ENCODE measurements at regions not wholly inside any gene's neighbourhood (a gene's known extent, or its start where the extent isn't known, plus 50 kb on each side); places are given as distances from the start of the nearest gene placed in this dataset.

GRCh38 chr12:116481726-116482125 lies 77.5 kb upstream of the MAP1LC3B2 start:
- DNase-seq (ENCODE audit: low spot score): no peak
- TF ChIP-seq, protein P1, sequence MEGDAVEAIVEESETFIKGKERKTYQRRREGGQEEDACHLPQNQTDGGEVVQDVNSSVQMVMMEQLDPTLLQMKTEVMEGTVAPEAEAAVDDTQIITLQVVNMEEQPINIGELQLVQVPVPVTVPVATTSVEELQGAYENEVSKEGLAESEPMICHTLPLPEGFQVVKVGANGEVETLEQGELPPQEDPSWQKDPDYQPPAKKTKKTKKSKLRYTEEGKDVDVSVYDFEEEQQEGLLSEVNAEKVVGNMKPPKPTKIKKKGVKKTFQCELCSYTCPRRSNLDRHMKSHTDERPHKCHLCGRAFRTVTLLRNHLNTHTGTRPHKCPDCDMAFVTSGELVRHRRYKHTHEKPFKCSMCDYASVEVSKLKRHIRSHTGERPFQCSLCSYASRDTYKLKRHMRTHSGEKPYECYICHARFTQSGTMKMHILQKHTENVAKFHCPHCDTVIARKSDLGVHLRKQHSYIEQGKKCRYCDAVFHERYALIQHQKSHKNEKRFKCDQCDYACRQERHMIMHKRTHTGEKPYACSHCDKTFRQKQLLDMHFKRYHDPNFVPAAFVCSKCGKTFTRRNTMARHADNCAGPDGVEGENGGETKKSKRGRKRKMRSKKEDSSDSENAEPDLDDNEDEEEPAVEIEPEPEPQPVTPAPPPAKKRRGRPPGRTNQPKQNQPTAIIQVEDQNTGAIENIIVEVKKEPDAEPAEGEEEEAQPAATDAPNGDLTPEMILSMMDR (IDR thresholded peaks at IDR 0.05; ENCODE audit: extremely low read depth, missing control alignments): no peak

DNA sequence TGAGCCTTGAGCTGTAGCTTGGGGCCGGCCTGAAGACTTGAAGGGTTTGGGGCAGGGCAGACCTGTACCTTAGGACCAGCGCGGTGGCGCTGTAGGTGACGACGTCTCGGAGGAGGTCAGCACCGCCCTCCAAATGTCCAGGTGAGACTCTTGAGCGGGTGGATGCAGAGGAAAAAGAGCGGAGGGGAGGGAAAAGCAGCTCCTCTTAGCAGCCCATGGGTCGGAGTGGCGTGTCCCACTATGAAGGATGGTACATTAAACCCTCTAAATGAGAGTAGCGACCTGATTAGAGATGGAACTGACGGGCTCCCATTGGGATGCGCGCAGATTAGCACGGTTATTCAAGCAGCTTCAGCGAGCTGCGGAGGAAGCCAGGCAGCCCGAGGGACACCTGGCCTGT lies 77.0 kb upstream of the MAP1LC3B2 start:
- TF ChIP-seq, protein P1 (IDR thresholded peaks at IDR 0.05; ENCODE audit: extremely low read depth, missing control alignments): no peak
- no peak for DNase-seq (ENCODE audit: low spot score)

GRCh38 chr12:116482859-116483258 lies 76.3 kb upstream of the MAP1LC3B2 start:
- no peak for DNase-seq (ENCODE audit: low spot score)
- TF ChIP-seq, protein P1 (IDR thresholded peaks at IDR 0.05; ENCODE audit: extremely low read depth, missing control alignments): no peak

- no peak for DNase-seq (ENCODE audit: low spot score)
- TF ChIP-seq, protein P1 (IDR thresholded peaks at IDR 0.05; ENCODE audit: extremely low read depth, missing control alignments): no peak
Measured at GRCh38 chr12:116483959-116484750, 75.0 kb upstream of the MAP1LC3B2 start.

DNA sequence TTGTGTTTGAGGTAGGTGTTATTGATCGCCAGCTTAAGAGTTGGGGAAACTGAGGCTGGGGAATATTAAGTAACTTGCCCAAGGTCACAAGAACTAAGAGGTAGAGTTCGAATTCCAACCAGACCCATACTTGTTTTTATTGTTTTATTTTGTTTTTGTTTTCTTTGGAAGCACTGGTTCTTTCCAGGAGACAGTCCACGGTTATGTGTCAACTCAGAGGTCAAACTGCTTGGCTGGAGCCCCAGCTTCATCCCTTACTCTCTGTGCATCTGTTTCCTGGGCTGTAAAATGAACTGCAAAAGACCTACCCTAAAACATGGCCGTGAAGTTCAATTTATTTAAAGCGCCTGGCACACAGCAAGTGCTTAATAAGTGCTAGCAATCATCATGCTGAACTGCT lies 74.4 kb upstream of the MAP1LC3B2 start:
- TF ChIP-seq, protein P1 (IDR thresholded peaks at IDR 0.05; ENCODE audit: extremely low read depth, missing control alignments): no peak
- DNase-seq (ENCODE audit: low spot score): no peak

DNA sequence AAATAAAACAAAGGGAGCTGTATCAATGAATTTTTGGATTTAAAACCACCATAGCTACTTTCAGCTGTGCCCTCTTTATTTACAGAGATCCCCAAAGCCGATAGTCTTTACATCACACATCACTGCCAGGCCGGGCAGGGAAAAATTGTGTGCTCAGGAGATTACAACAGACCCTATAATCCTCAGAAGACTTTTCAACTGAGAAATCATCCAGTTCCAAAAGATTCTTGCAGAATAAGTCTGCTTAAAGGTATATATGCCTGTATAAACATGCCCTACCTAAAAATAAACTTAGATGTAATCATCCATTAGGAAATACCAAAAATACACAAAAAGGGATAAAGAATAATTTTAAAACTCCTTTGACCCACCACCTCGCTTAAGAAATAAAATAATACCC lies 70.1 kb upstream of the MAP1LC3B2 start:
- TF ChIP-seq, protein P1 (IDR thresholded peaks at IDR 0.05; ENCODE audit: extremely low read depth, missing control alignments): no peak
- no peak for DNase-seq (ENCODE audit: low spot score)

GRCh38 chr12:116490471-116490870 lies 68.7 kb upstream of the MAP1LC3B2 start:
- no peak for DNase-seq (ENCODE audit: low spot score)
- TF ChIP-seq, protein P1 (IDR thresholded peaks at IDR 0.05; ENCODE audit: extremely low read depth, missing control alignments): no peak
